HL-60 (cell line): ENCODE measurements at regions not wholly inside any gene's neighbourhood (a gene's known extent, or its start where the extent isn't known, plus 50 kb on each side); places are given as distances from the start of the nearest gene placed in this dataset.

Source experiments
- CTCF ChIP-seq: IDR thresholded peaks from one replicate; pipeline ENCODE4 v1.5.1; 2011; ENCODE audit warnings: low read length, control low read depth, inconsistent platforms; ENCODE audit not compliant: insufficient read depth
- REST ChIP-seq: IDR thresholded peaks from 2 replicates; pipeline ENCODE4 v1.6.1; 2012; ENCODE audit warnings: low read depth; ENCODE audit not compliant: insufficient replicate concordance

- TF ChIP-seq CTCF = no peak
- no peak for TF ChIP-seq REST
These were observed 265.8 kb upstream of the GJE1 start for GRCh38 chr6:141866731-141867497.
